Loucy (cell line): ENCODE measurements at regions not wholly inside any gene's neighbourhood (a gene's known extent, or its start where the extent isn't known, plus 50 kb on each side); places are given as distances from the start of the nearest gene placed in this dataset.
"Not testable (repeated sequence)": the region's sequence is repeated elsewhere in the genome, so short reads cannot be mapped to it uniquely, and the experiment has no call there.

ENCODE experiments used
- H2AFZ ChIP-seq: fragments of 200-600 bp; sonication (generic); 2 replicates; pipeline ENCODE4 v1.6.0; 2016; ENCODE audit warnings: antibody characterized with exemption, mild to moderate bottlenecking, low read length, moderate library complexity
- H3F3A ChIP-seq: fragments of 200-600 bp; 2 replicates; pipeline ENCODE4 v1.6.0; 2016; ENCODE audit warnings: antibody characterized with exemption, low read depth, mild to moderate bottlenecking
- H3K27me3 ChIP-seq: fragments of 200-600 bp; sonication (generic); 2 replicates; pipeline ENCODE4 v1.6.1; 2014; ENCODE audit warnings: low read length, mild to moderate bottlenecking; ENCODE audit not compliant: insufficient read depth, poor library complexity, severe bottlenecking
- H3K36me3 ChIP-seq: fragments of 200-600 bp; sonication (generic); 2 replicates; pipeline ENCODE4 v1.6.1; 2016; ENCODE audit warnings: low read length; ENCODE audit not compliant: insufficient read depth
- H3K4me1 ChIP-seq: fragments of 200-600 bp; sonication (generic); 2 replicates; pipeline ENCODE4 v1.5.1; 2014; ENCODE audit warnings: low read length, mild to moderate bottlenecking; ENCODE audit not compliant: insufficient read depth, poor library complexity, severe bottlenecking
- H3K4me2 ChIP-seq: fragments of 200-600 bp; sonication (generic); 2 replicates; pipeline ENCODE4 v1.6.0; 2014; ENCODE audit warnings: antibody characterized with exemption, low read length, low read depth, mild to moderate bottlenecking; ENCODE audit not compliant: poor library complexity, severe bottlenecking
- H3K4me3 ChIP-seq: fragments of 200-600 bp; sonication (generic); 2 replicates; pipeline ENCODE4 v1.5.1; 2014; ENCODE audit warnings: low read length, mild to moderate bottlenecking, mixed read lengths; ENCODE audit not compliant: poor library complexity, severe bottlenecking
- H3K79me2 ChIP-seq: fragments of 200-600 bp; sonication (generic); 2 replicates; pipeline ENCODE4 v1.6.1; 2014; ENCODE audit warnings: low read length; ENCODE audit not compliant: insufficient read depth
- H3K9ac ChIP-seq: fragments of 200-600 bp; sonication (generic); 2 replicates; pipeline ENCODE4 v1.6.0; 2014; ENCODE audit warnings: mild to moderate bottlenecking, low read depth, low read length, moderate library complexity; ENCODE audit not compliant: poor library complexity, severe bottlenecking
- H3K9me2 ChIP-seq: fragments of 200-600 bp; sonication (generic); replicated peaks from 2 replicates; pipeline ENCODE4 v1.6.1; 2016; ENCODE audit warnings: low read depth, low read length, mixed read lengths
- H3K9me3 ChIP-seq: fragments of 200-600 bp; sonication (generic); 2 replicates; pipeline ENCODE4 v1.6.1; 2014; ENCODE audit warnings: mild to moderate bottlenecking, antibody characterized with exemption, low read length, low read depth; ENCODE audit not compliant: insufficient read depth
- H4K20me1 ChIP-seq: fragments of 200-600 bp; sonication (generic); 2 replicates; pipeline ENCODE4 v1.6.0; 2014; ENCODE audit warnings: antibody characterized with exemption, low read length, mild to moderate bottlenecking; ENCODE audit not compliant: insufficient read depth, poor library complexity, severe bottlenecking

DNA sequence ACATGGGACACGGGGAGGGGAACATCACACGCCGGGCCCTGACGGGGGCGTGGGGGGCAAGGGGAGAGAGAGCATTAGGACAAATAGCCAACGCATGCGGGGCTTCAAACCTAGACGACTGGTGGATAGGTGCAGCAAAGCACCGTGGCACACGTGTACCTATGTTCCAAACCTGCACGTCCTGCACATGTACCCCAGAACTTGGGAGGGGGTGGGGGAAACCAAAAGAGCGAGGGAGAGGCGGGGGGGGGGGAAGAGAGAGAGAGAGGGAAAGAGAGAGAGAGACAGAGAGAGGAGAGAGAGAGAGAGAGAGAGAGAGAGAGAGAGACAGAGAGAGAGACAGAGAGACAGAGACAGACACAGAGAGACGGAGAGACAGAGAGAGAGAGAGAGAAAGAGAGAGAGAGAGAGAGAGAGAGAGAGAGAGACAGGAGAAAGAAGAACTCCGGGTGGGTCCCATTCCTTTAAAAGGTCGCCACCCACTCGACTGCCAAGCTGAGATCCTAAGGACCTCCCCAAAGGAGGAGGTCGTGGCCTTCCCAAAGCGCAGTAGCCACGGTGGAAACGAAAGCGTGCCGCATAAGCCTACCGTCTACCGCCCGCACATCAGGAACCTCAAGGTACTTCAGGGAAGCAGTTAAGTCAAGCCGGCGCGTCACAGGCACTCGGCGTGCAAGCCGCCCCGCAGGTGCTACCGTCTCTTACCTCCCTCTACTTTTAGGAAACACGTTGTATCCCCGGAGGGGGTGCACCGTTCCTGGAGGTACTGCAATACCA lies 65.7 kb upstream of the RNU2-1 start:
- H4K20me1 ChIP-seq, H3F3A ChIP-seq, H3K9me2 ChIP-seq, H3K4me3 ChIP-seq, H3K4me2 ChIP-seq, H3K27me3 ChIP-seq, H3K4me1 ChIP-seq, H3K9ac ChIP-seq, H3K9me3 ChIP-seq, H3K36me3 ChIP-seq, H3K79me2 ChIP-seq, H2AFZ ChIP-seq: not testable (repeated sequence)

DNA sequence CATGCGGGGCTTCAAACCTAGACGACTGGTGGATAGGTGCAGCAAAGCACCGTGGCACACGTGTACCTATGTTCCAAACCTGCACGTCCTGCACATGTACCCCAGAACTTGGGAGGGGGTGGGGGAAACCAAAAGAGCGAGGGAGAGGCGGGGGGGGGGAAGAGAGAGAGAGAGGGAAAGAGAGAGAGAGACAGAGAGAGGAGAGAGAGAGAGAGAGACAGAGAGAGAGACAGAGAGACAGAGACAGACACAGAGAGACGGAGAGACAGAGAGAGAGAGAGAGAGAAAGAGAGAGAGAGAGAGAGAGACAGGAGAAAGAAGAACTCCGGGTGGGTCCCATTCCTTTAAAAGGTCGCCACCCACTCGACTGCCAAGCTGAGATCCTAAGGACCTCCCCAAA lies 55.9 kb upstream of the RNU2-1 start:
- not testable (repeated sequence) for H3K9me3 ChIP-seq, H3K4me2 ChIP-seq, H2AFZ ChIP-seq, H3K79me2 ChIP-seq, H3K36me3 ChIP-seq, H3K4me3 ChIP-seq, H3K27me3 ChIP-seq, H3K9ac ChIP-seq, H3K4me1 ChIP-seq, H3F3A ChIP-seq, H4K20me1 ChIP-seq, H3K9me2 ChIP-seq

DNA sequence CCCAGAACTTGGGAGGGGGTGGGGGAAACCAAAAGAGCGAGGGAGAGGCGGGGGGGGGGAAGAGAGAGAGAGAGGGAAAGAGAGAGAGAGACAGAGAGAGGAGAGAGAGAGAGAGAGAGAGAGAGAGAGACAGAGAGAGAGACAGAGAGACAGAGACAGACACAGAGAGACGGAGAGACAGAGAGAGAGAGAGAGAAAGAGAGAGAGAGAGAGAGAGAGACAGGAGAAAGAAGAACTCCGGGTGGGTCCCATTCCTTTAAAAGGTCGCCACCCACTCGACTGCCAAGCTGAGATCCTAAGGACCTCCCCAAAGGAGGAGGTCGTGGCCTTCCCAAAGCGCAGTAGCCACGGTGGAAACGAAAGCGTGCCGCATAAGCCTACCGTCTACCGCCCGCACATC lies 49.8 kb upstream of the RNU2-1 start:
- H3K9me3 ChIP-seq, H3K9ac ChIP-seq, H4K20me1 ChIP-seq, H3K4me2 ChIP-seq, H3K4me1 ChIP-seq, H3K36me3 ChIP-seq, H3F3A ChIP-seq, H3K27me3 ChIP-seq, H3K79me2 ChIP-seq, H2AFZ ChIP-seq, H3K9me2 ChIP-seq, H3K4me3 ChIP-seq: not testable (repeated sequence)
